D721Med (cell line): ENCODE measurements at regions not wholly inside any gene's neighbourhood (a gene's known extent, or its start where the extent isn't known, plus 50 kb on each side); places are given as distances from the start of the nearest gene placed in this dataset.

Experiments used
- DNase-seq: peaks from one replicate; pipeline ENCODE4 v3.0.0; 2011; ENCODE audit warnings: low spot score; ENCODE audit not compliant: insufficient read length
- FAIRE-seq: peaks from 2 replicates; lab custom pipeline; 2011; peaks lifted over from hg19 to GRCh38; lab: Jason Lieb, UNC
- TF ChIP-seq, protein P1 (sequence below): IDR thresholded peaks from 2 replicates; pipeline ENCODE4 v1.5.1; 2012; ENCODE audit warnings: mild to moderate bottlenecking, control low read depth; ENCODE audit not compliant: insufficient read depth; ENCODE audit errors: missing control alignments

DNA sequence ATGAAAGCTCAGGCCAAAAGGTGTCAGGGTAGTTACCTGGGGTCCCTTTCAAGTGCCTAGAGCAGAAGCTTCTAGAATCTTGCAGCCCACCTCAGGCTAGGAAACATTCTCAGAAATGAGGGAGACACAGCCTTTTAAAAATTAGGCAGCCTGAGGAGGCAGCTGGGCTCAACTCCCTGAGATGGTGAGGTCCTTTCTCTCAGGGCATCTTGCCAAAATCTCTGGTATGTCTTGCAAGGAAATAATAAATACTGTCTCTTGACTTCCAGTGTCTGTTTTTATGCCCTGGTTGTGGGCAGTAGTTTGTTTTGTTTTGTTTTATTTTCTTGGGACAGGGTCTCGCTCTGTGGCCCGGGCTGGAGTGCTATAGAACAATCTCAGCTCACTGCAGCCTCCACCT lies 100.9 kb upstream of the APC start:
- FAIRE-seq (no peak), DNase-seq (no peak)
- TF ChIP-seq, protein P1, sequence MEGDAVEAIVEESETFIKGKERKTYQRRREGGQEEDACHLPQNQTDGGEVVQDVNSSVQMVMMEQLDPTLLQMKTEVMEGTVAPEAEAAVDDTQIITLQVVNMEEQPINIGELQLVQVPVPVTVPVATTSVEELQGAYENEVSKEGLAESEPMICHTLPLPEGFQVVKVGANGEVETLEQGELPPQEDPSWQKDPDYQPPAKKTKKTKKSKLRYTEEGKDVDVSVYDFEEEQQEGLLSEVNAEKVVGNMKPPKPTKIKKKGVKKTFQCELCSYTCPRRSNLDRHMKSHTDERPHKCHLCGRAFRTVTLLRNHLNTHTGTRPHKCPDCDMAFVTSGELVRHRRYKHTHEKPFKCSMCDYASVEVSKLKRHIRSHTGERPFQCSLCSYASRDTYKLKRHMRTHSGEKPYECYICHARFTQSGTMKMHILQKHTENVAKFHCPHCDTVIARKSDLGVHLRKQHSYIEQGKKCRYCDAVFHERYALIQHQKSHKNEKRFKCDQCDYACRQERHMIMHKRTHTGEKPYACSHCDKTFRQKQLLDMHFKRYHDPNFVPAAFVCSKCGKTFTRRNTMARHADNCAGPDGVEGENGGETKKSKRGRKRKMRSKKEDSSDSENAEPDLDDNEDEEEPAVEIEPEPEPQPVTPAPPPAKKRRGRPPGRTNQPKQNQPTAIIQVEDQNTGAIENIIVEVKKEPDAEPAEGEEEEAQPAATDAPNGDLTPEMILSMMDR = no peak

DNA sequence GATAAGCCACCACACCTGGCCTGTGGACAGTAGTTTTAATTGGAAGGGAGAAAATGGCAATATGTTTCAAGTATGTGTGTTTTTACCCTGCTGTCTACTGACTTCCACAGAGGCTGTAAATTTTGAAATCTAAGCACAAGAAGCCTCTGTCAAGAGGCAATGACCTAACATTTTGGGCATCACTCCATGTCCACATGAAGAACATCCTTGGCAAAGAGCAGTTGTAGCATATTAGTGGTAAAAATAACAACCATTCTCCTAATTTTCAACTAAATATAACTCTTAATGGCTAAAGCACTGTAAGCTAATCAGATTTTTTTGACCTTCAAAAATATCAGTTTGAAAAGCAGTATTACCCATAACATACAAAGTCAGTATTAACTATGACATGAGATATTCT lies 100.3 kb upstream of the APC start:
- DNase-seq (no peak), FAIRE-seq (no peak)
- TF ChIP-seq, protein P1 = no peak

DNA sequence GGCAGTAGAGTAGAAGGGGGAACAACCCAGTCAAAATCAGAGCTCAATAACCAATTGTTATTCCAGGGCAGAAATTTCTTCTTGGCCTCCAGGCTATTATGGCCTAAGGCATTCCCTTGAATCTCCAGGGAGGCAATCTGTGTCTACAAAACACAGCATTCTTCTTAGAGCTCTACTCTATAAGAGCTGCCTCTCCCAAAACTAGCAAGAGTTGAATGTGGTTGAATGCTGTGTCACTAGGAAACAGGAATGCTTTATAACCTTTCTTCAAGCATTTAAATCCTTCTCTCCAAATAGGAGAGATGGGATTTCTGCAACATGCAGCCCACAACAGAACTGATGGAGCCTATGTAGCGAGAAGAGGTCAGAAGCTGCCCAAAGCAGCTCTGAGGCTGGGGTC lies 97.1 kb upstream of the APC start:
- FAIRE-seq (no peak), DNase-seq (no peak)
- TF ChIP-seq, protein P1 = no peak

DNA sequence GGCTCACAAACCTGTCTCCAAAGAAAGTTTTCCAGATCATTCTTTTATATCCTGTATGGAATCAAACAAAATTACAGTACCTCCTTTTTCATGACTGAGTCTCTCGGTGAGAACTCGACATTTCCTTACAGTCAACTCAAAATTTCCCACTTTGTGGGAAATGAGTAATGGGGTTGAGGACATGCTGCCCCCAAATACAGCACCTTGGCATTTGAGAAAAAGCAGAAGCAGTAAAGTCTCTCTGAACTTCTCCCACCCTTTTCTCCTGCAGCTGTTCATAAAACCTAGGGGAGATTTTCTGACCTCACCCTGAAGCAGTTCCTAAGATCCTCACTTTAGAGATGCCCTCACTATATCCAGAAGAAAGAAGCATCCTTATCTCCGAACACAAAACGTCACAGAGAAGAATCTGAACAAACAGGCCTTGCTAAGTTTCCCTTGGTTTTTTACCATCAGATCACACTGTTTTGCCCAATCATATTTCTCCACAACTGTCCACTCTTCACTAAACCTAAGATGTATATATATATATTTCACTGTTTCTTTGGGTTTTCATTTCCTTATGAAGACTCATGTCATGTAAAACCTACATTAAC lies 96.1 kb upstream of the APC start:
- TF ChIP-seq, protein P1 = no peak
- DNase-seq (no peak), FAIRE-seq (no peak)

DNA sequence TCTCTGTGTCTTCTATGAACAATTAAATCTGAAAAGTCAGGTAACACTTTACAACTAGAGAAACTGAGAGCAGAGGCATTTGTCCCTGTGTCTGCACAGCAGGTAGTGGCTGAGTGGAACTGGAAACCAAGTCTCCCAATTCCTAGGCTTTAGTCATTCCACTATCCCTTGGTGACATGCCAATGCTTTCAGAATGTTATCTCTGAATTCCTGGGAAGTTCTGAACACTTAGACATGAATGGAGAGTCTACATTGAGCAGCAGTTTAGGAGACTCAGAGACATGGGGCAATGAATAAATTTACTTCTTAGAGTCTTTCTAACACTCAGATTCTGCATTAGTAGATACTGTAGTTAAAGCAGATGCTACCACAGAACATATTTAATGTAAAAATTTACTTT lies 94.8 kb upstream of the APC start:
- DNase-seq (no peak), FAIRE-seq (no peak)
- TF ChIP-seq, protein P1 = no peak

DNA sequence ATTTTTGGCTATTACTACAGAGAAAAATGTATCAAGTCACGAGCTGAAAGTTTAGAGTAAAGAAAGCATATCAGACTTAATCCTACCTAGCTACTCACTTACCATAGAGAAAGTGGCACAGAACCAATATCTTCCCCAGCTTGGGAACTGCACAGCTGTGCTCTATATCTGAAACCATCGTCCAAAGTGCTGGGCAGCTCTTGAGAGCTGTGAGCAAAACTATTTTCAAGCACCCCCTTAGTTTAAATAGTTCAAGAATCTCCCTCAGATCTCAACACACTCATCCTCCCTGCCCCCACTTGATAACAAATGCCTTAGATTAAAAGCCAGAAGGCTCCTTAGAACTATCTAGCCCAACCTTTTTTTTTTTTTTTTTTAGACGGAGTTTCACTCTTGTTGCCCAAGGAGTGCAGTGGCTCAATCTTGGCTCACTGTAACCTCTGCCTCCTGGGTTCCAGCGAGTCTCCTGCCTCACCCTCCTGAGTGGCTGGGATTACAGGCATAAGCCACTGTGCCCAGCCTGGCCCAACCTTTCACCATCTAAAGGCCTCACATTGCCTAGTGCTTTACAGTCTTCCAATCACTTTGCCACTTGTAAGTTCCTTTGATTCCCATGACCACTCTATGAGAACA lies 94.2 kb upstream of the APC start:
- no peak for FAIRE-seq
- no peak for DNase-seq
- TF ChIP-seq, protein P1 = no peak
